ENCODE measurements at regions not wholly inside any gene's neighbourhood (a gene's known extent, or its start where the extent isn't known, plus 50 kb on each side); places are given as distances from the start of the nearest gene placed in this dataset.

- DNase-seq (ENCODE audit: low spot score) (no peak), ATAC-seq (ENCODE audit: insufficient number of reproducible peaks, low FRiP score, low read depth) (no peak)
- Histone ChIP-seq H3K4me1 (ENCODE audit: control insufficient read depth in 1 of 2, low read depth in 2 of 2) (peaks cover 0 to 5% of the 10 kb centered on the region in 2 donors), H3K9me3 (no peaks in the 10 kb centered on the region), H3K36me3 (no peaks in the 10 kb centered on the region), H3K27me3 (replicated peaks; ENCODE audit: insufficient read depth) (no peaks in the 10 kb centered on the region), H3K27ac (no peak overlapping the region), H3K4me3 (no peak overlapping the region)
- TF ChIP-seq CTCF (IDR thresholded peaks at IDR 0.05): no peak
Observed at GRCh38 chr2:207300817-207301216, 135.1 kb upstream of the KLF7 start.

- no peak for DNase-seq (ENCODE audit: low spot score)
- no peak for ATAC-seq (ENCODE audit: insufficient number of reproducible peaks, low FRiP score, low read depth)
- Histone ChIP-seq H3K27ac (no peak overlapping the region), H3K36me3 (no peaks in the 10 kb centered on the region), H3K4me3 (no peak overlapping the region), H3K27me3 (replicated peaks; ENCODE audit: insufficient read depth) (no peaks in the 10 kb centered on the region), H3K9me3 (no peaks in the 10 kb centered on the region), H3K4me1 (ENCODE audit: control insufficient read depth in 1 of 2, low read depth in 2 of 2) (peaks cover 0 to 5% of the 10 kb centered on the region in 2 donors)
- no peak for TF ChIP-seq CTCF (IDR thresholded peaks at IDR 0.05)
Observed at GRCh38 chr2:207304761-207305160, 139.0 kb upstream of the KLF7 start.

GRCh38 chr2:207308519-207309224 is 142.9 kb upstream of the KLF7 start:
- Histone ChIP-seq H3K36me3 (no peaks in the 10 kb centered on the region), H3K27me3 (replicated peaks; ENCODE audit: insufficient read depth) (no peaks in the 10 kb centered on the region), H3K4me1 (ENCODE audit: control insufficient read depth in 1 of 2, low read depth in 2 of 2) (peaks cover 0 to 5% of the 10 kb centered on the region in 2 donors), H3K4me3 (no peak overlapping the region), H3K9me3 (no peaks in the 10 kb centered on the region), H3K27ac (no peak overlapping the region)
- TF ChIP-seq CTCF (IDR thresholded peaks at IDR 0.05): no peak
- no peak for DNase-seq (ENCODE audit: low spot score)
- ATAC-seq (ENCODE audit: insufficient number of reproducible peaks, low FRiP score, low read depth): no peak

- Histone ChIP-seq H3K9me3 (no peaks in the 10 kb centered on the region), H3K27me3 (replicated peaks; ENCODE audit: insufficient read depth) (no peaks in the 10 kb centered on the region), H3K36me3 (no peaks in the 10 kb centered on the region), H3K4me1 (ENCODE audit: control insufficient read depth in 1 of 2, low read depth in 2 of 2) (no peaks in the 10 kb centered on the region), H3K4me3 (no peak overlapping the region), H3K27ac (no peak overlapping the region)
- no peak for TF ChIP-seq CTCF (IDR thresholded peaks at IDR 0.05)
- DNase-seq (ENCODE audit: low spot score) (no peak), ATAC-seq (ENCODE audit: insufficient number of reproducible peaks, low FRiP score, low read depth) (no peak)
Observed at GRCh38 chr2:207311316-207312005, 145.7 kb upstream of the KLF7 start.

GRCh38 chr2:207312006-207312356 is 146.2 kb upstream of the KLF7 start:
- no peak for TF ChIP-seq CTCF (IDR thresholded peaks at IDR 0.05)
- no peak overlapping the region for H3K27ac ChIP-seq
- DNase-seq (ENCODE audit: low spot score) (no peak), ATAC-seq (ENCODE audit: insufficient number of reproducible peaks, low FRiP score, low read depth) (no peak)
- no peak overlapping the region for H3K4me3 ChIP-seq
- no peaks in the 10 kb centered on the region for H3K4me1 ChIP-seq (ENCODE audit: control insufficient read depth in 1 of 2, low read depth in 2 of 2)
- H3K9me3 ChIP-seq: no peaks in the 10 kb centered on the region
- no peaks in the 10 kb centered on the region for H3K36me3 ChIP-seq
- H3K27me3 ChIP-seq (replicated peaks; ENCODE audit: insufficient read depth): no peaks in the 10 kb centered on the region

Measured in thoracic aorta (tissue), 2 donors.